ENCODE measurements at regions not wholly inside any gene's neighbourhood (a gene's known extent, or its start where the extent isn't known, plus 50 kb on each side); places are given as distances from the start of the nearest gene placed in this dataset.

- no peak overlapping the region for H3K27ac ChIP-seq
- intact Hi-C loops (cut with DNase I): no loop called here
- no peak overlapping the region for H3K4me3 ChIP-seq
- TF ChIP-seq POLR2A (IDR thresholded peaks at IDR 0.05) (no peak), EP300 (IDR thresholded peaks at IDR 0.05) (no peak), CTCF (IDR thresholded peaks at IDR 0.05) (no peak)
- no peak for DNase-seq
- H3K36me3 ChIP-seq: no peaks in the 10 kb centered on the region
- H3K27me3 ChIP-seq: no peaks in the 10 kb centered on the region
- H3K4me1 ChIP-seq (ENCODE audit: insufficient read depth): no peaks in the 10 kb centered on the region
- no peaks in the 10 kb centered on the region for H3K9me3 ChIP-seq
These were observed 666.0 kb upstream of the PLXNA2 start for GRCh38 chr1:208910161-208910560.

GRCh38 chr1:208917281-208917680 is 666.2 kb upstream of the CAMK1G start:
- intact Hi-C loops (cut with DNase I): no loop called here
- no peak overlapping the region for H3K4me3 ChIP-seq
- no peak overlapping the region for H3K27ac ChIP-seq
- TF ChIP-seq EP300 (IDR thresholded peaks at IDR 0.05) (no peak), CTCF (IDR thresholded peaks at IDR 0.05) (no peak), POLR2A (IDR thresholded peaks at IDR 0.05) (no peak)
- no peak for DNase-seq
- H3K4me1 ChIP-seq (ENCODE audit: insufficient read depth): no peaks in the 10 kb centered on the region
- no peaks in the 10 kb centered on the region for H3K27me3 ChIP-seq
- H3K9me3 ChIP-seq: no peaks in the 10 kb centered on the region
- 62 to 64% (median 63%) methylated on average over 5 of the region's 5 CpGs for WGBS, 3 donors
- no peaks in the 10 kb centered on the region for H3K36me3 ChIP-seq

GRCh38 chr1:208917723-208918122 is 665.8 kb upstream of the CAMK1G start:
- 46 to 63% (median 50%) methylated on average over 3 of the region's 3 CpGs for WGBS, 3 donors
- intact Hi-C loops (cut with DNase I): no loop called here
- Histone ChIP-seq H3K4me1 (ENCODE audit: insufficient read depth) (no peaks in the 10 kb centered on the region), H3K9me3 (no peaks in the 10 kb centered on the region), H3K36me3 (no peaks in the 10 kb centered on the region), H3K27ac (no peak overlapping the region), H3K4me3 (no peak overlapping the region), H3K27me3 (no peaks in the 10 kb centered on the region)
- no peak for DNase-seq
- no peak for TF ChIP-seq POLR2A (IDR thresholded peaks at IDR 0.05)
- TF ChIP-seq CTCF (IDR thresholded peaks at IDR 0.05): no peak
- TF ChIP-seq EP300 (IDR thresholded peaks at IDR 0.05): no peak

- no peaks in the 10 kb centered on the region for H3K4me1 ChIP-seq (ENCODE audit: insufficient read depth)
- H3K36me3 ChIP-seq: no peaks in the 10 kb centered on the region
- DNase-seq: no peak
- TF ChIP-seq POLR2A (IDR thresholded peaks at IDR 0.05): no peak
- no peak for TF ChIP-seq CTCF (IDR thresholded peaks at IDR 0.05)
- TF ChIP-seq EP300 (IDR thresholded peaks at IDR 0.05): no peak
- H3K9me3 ChIP-seq: no peaks in the 10 kb centered on the region
- no peak overlapping the region for H3K4me3 ChIP-seq
- H3K27me3 ChIP-seq: no peaks in the 10 kb centered on the region
- H3K27ac ChIP-seq: no peak overlapping the region
- intact Hi-C loops (cut with DNase I): no loop called here
These were observed 665.4 kb upstream of the CAMK1G start for GRCh38 chr1:208918160-208918559.

- intact Hi-C loops (cut with DNase I): no loop called here
- WGBS, 3 donors: 64 to 70% (median 66%) methylated on average over 2 of the region's 2 CpGs
- no peak for DNase-seq
- Histone ChIP-seq H3K9me3 (no peaks in the 10 kb centered on the region), H3K36me3 (no peaks in the 10 kb centered on the region), H3K27ac (no peak overlapping the region), H3K4me3 (no peak overlapping the region), H3K4me1 (ENCODE audit: insufficient read depth) (no peaks in the 10 kb centered on the region), H3K27me3 (no peaks in the 10 kb centered on the region)
- TF ChIP-seq POLR2A (IDR thresholded peaks at IDR 0.05): no peak
- no peak for TF ChIP-seq CTCF (IDR thresholded peaks at IDR 0.05)
- no peak for TF ChIP-seq EP300 (IDR thresholded peaks at IDR 0.05)
These were observed 664.1 kb upstream of the CAMK1G start for GRCh38 chr1:208919371-208919770.
